ENCODE measurements at regions not wholly inside any gene's neighbourhood (a gene's known extent, or its start where the extent isn't known, plus 50 kb on each side); places are given as distances from the start of the nearest gene placed in this dataset.
A peak's percentile ranks its signal among the peaks of the same experiment; 100 is the strongest.

DNA sequence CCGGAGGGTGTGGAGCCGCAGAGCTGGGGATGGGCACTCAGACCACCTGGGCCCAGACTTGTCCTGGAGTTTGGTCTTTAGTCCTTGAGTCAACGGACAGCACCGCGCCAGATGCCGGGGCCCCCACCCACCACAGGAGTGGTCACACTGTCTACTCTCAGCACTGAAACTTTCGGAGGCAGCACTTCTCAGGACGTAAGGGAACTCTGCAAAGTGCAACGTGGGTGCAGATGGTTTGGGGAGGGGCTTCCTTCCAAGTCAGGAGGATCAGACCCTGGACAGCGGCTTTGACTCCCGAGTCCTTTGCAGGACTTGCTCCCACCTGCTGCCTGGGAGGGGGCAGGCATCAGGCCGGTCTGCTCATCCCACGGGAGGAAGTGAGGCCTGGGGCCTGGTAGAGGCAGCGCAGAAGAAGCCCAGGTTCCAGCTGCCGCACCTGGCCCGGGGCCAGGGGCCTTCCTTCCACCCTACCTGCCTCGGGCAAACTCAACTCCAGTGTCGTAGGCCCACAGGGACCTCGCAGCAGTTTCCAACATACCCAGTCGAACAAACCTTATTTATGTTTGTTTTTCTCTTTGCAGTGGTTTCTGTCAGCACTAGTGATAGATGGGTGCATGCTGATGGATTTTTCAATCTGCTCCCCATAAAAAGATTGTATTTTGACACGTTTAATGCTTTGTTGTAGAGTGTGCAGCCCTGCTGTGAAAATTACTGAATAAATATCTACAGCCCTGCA lies 149.8 kb upstream of the PPP1R26 start:
- peak; percentile 53; the same call in 1 of the 2 replicates for TF ChIP-seq CTBP1 (IDR thresholded peaks at IDR 0.05; ENCODE audit: borderline replicate concordance)
- no peak for TF ChIP-seq ELF4 (IDR thresholded peaks at IDR 0.05)
- TF ChIP-seq FOXK2 (IDR thresholded peaks at IDR 0.05), result no peak
- TF ChIP-seq SP1 (IDR thresholded peaks at IDR 0.05), result no peak
- TF ChIP-seq SUZ12 (IDR thresholded peaks at IDR 0.05), result no peak

Measured in HEK293T (cell line).